ENCODE measurements at regions not wholly inside any gene's neighbourhood (a gene's known extent, or its start where the extent isn't known, plus 50 kb on each side); places are given as distances from the start of the nearest gene placed in this dataset.

- no peak for DNase-seq (ENCODE audit: low spot score)
Measured at GRCh38 chr13:78979349-78979748, 320.4 kb upstream of the OBI1 start.

GRCh38 chr13:78978381-78978998 is 319.5 kb upstream of the OBI1 start:
- DNase-seq (ENCODE audit: low spot score): peak; percentile 39

- DNase-seq (ENCODE audit: low spot score): no peak
Measured at GRCh38 chr13:78977311-78977710, 318.4 kb upstream of the OBI1 start.

- DNase-seq (ENCODE audit: low spot score): no peak
Measured at GRCh38 chr13:78976696-78977095, 317.7 kb upstream of the OBI1 start.

GRCh38 chr13:78972561-78972960 is 313.6 kb upstream of the OBI1 start:
- DNase-seq (ENCODE audit: low spot score): no peak

- no peak for DNase-seq (ENCODE audit: low spot score)
Measured at GRCh38 chr13:78971355-78972025, 312.5 kb upstream of the OBI1 start.

GRCh38 chr13:78960881-78961280 is 301.9 kb upstream of the OBI1 start:
- DNase-seq (ENCODE audit: low spot score): no peak

GRCh38 chr13:78958006-78958405 is 299.1 kb upstream of the OBI1 start:
- no peak for DNase-seq (ENCODE audit: low spot score)

GRCh38 chr13:78940455-78941130 is 281.6 kb upstream of the OBI1 start:
- DNase-seq (ENCODE audit: low spot score): no peak

GRCh38 chr13:78934336-78934735 is 275.4 kb upstream of the OBI1 start:
- no peak for DNase-seq (ENCODE audit: low spot score)

- no peak for DNase-seq (ENCODE audit: low spot score)
Measured at GRCh38 chr13:78915015-78915414, 256.1 kb upstream of the OBI1 start.

- no peak for DNase-seq (ENCODE audit: low spot score)
Measured at GRCh38 chr13:78913656-78914055, 254.7 kb upstream of the OBI1 start.

GRCh38 chr13:78910147-78910546 is 251.2 kb upstream of the OBI1 start:
- no peak for DNase-seq (ENCODE audit: low spot score)

GRCh38 chr13:78909276-78909675 is 250.3 kb upstream of the OBI1 start:
- no peak for DNase-seq (ENCODE audit: low spot score)

GRCh38 chr13:78907006-78907405 is 248.1 kb upstream of the OBI1 start:
- DNase-seq (ENCODE audit: low spot score): no peak

GRCh38 chr13:78897200-78897599 is 238.2 kb upstream of the OBI1 start:
- no peak for DNase-seq (ENCODE audit: low spot score)

- DNase-seq (ENCODE audit: low spot score): no peak
Measured at GRCh38 chr13:78884571-78884970, 225.6 kb upstream of the OBI1 start.

GRCh38 chr13:78881751-78882150 is 222.8 kb upstream of the OBI1 start:
- no peak for DNase-seq (ENCODE audit: low spot score)

GRCh38 chr13:78881054-78881453 is 222.1 kb upstream of the OBI1 start:
- DNase-seq (ENCODE audit: low spot score): no peak

- DNase-seq (ENCODE audit: low spot score): no peak
Measured at GRCh38 chr13:78876915-78877549, 218.1 kb upstream of the OBI1 start.

GRCh38 chr13:78875792-78876580 is 217.0 kb upstream of the OBI1 start:
- DNase-seq (ENCODE audit: low spot score): no peak

GRCh38 chr13:78868991-78869390 is 210.0 kb upstream of the OBI1 start:
- DNase-seq (ENCODE audit: low spot score): no peak
